ENCODE measurements at regions not wholly inside any gene's neighbourhood (a gene's known extent, or its start where the extent isn't known, plus 50 kb on each side); places are given as distances from the start of the nearest gene placed in this dataset.

DNA sequence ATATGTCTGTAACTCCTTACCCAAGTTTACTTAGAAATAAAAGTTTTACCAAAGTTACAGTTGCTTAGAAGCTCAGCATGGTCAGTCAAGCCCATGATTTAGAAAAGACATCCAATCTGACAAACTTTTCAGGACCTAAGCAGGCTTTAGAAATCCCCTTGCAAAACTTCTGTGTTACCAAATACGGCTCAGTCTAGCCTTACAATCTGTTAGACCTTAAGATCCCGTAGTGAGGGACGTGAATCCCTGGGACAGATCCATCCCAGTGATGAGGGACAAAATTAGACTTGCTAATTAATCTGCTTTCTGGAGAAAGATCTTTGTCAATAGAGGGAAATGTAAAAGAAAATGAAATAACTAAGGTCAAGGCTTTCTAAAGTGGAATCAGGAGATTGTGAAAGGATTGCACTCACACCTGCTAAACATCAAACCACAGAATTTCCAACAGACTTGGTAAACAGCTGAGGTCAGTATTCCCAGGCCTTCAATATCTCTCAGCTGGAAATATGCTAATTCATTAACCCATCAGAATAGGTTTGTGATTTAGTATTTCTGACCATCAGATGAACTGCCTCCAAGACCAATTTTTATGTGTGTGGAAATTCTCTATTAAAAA is 375.3 kb downstream of the DUSP10 start:
- no peak for TF ChIP-seq CTCF (IDR thresholded peaks at IDR 0.05)
- no peak for TF ChIP-seq POLR2A (IDR thresholded peaks at IDR 0.05)

Data from body of pancreas (tissue), 4 donors.